ENCODE measurements at regions not wholly inside any gene's neighbourhood (a gene's known extent, or its start where the extent isn't known, plus 50 kb on each side); places are given as distances from the start of the nearest gene placed in this dataset.

DNA sequence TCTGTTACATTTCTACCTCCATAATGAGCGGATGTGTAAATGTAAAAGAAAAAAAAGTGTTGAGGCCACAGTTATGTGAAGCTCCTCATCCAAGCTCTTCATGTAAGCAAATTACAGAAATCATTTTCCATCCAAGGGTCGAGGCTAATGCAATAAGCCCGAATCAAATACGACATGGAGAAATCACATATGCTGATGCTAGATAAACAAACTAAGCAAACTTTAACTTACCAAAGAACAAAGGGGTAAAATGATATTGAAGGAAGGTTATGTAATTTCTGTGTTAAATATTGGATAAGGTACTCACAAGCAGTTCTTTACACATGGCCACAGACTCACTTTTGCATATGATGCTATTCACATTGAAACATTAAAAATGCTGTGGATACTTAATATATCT is 310.2 kb upstream of the ID2 start:
- H2BK12ac ChIP-seq (ENCODE audit: insufficient read length, low read depth, low read length), result no peak overlapping the region
- H3K23me2 ChIP-seq (ENCODE audit: insufficient read length, low read depth, low read length, poor library complexity, severe bottlenecking), result no peaks in the 10 kb centered on the region
- Mint-ChIP-seq H3K9me3 (peaks cover 14 to 21% of the 10 kb centered on the region in 2 experiments), H3K27me3 (ENCODE audit: low read depth) (no peaks in the 10 kb centered on the region; the same call in 1 of the 2 replicates), H3K4me3 (no peak overlapping the region), H3K36me3 (ENCODE audit: insufficient read depth in 1 of 3, low read depth in 3 of 3) (peaks cover 5 to 23% (median 5%) of the 10 kb centered on the region in 3 experiments; a peak in 5 of 7 replicates), H3K27ac (no peak overlapping the region), H3K4me1 (no peaks in the 10 kb centered on the region)
- no peak overlapping the region for H4K5ac ChIP-seq (ENCODE audit: insufficient read length, low read depth, low read length)
- H3K14ac ChIP-seq (ENCODE audit: insufficient read depth, low read length), result no peak overlapping the region
- no peak overlapping the region for H3K56ac ChIP-seq (ENCODE audit: insufficient read length, low read depth, low read length)
- H3K27me3 ChIP-seq (ENCODE audit: insufficient read depth, low read length), result no peaks in the 10 kb centered on the region
- WGBS (ENCODE audit: extremely low coverage, insufficient read length, low lambda C conversion rate), result no CpG with 5 or more reads among the region's 4 CpGs
- no peak overlapping the region for H3K18ac ChIP-seq (ENCODE audit: insufficient read length, low read depth, low read length)
- H4K20me1 ChIP-seq (ENCODE audit: control insufficient read depth, insufficient read depth, insufficient read length), result no peaks in the 10 kb centered on the region
- no peak overlapping the region for H3K27ac ChIP-seq (ENCODE audit: insufficient read length, low read depth, low read length)
- H3T11ph ChIP-seq (ENCODE audit: low read length), result no peak overlapping the region
- H2BK5ac ChIP-seq (ENCODE audit: insufficient read length, low read length), result no peak overlapping the region
- no peak overlapping the region for H2AK5ac ChIP-seq (ENCODE audit: insufficient read length, low read length)
- H4K8ac ChIP-seq (replicated peaks; ENCODE audit: insufficient read length, low read depth, low read length), result no peak overlapping the region
- H3K4ac ChIP-seq (ENCODE audit: low read depth, low read length), result no peak overlapping the region
- TF ChIP-seq, protein P1, sequence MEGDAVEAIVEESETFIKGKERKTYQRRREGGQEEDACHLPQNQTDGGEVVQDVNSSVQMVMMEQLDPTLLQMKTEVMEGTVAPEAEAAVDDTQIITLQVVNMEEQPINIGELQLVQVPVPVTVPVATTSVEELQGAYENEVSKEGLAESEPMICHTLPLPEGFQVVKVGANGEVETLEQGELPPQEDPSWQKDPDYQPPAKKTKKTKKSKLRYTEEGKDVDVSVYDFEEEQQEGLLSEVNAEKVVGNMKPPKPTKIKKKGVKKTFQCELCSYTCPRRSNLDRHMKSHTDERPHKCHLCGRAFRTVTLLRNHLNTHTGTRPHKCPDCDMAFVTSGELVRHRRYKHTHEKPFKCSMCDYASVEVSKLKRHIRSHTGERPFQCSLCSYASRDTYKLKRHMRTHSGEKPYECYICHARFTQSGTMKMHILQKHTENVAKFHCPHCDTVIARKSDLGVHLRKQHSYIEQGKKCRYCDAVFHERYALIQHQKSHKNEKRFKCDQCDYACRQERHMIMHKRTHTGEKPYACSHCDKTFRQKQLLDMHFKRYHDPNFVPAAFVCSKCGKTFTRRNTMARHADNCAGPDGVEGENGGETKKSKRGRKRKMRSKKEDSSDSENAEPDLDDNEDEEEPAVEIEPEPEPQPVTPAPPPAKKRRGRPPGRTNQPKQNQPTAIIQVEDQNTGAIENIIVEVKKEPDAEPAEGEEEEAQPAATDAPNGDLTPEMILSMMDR (conservative IDR thresholded peaks at IDR 0.05), result no peak
- H2BK20ac ChIP-seq (ENCODE audit: low read depth, low read length, poor library complexity, severe bottlenecking), result no peak overlapping the region
- H2BK120ac ChIP-seq (ENCODE audit: low read depth, low read length, poor library complexity, severe bottlenecking), result no peak overlapping the region
- H3K79me2 ChIP-seq (ENCODE audit: insufficient read depth, low read length), result no peaks in the 10 kb centered on the region
- H2BK15ac ChIP-seq (ENCODE audit: low read depth, low read length), result no peak overlapping the region
- no peak overlapping the region for H3K9ac ChIP-seq (ENCODE audit: extremely low read depth, insufficient read length, low read length)
- H3K23ac ChIP-seq (ENCODE audit: insufficient read length, low read depth, low read length), result no peak overlapping the region
- H3K4me1 ChIP-seq (ENCODE audit: insufficient read depth, low read length), result no peaks in the 10 kb centered on the region
- H3K79me1 ChIP-seq (ENCODE audit: insufficient read depth, low read depth, low read length, poor library complexity, severe bottlenecking), result no peaks in the 10 kb centered on the region
- no peak for DNase-seq
- H3K4me2 ChIP-seq (ENCODE audit: insufficient read depth, insufficient read length, low read length), result no peak overlapping the region
- H4K91ac ChIP-seq (ENCODE audit: insufficient read length, low read depth, low read length), result no peak overlapping the region
- no peak overlapping the region for H2AFZ ChIP-seq (ENCODE audit: low read length)
- peaks cover 5% of the 10 kb centered on the region for H3K9me3 ChIP-seq (ENCODE audit: control insufficient read depth, low read depth, low read length)

Measured in H9 (cell line).